ENCODE measurements at regions not wholly inside any gene's neighbourhood (a gene's known extent, or its start where the extent isn't known, plus 50 kb on each side); places are given as distances from the start of the nearest gene placed in this dataset.

DNA sequence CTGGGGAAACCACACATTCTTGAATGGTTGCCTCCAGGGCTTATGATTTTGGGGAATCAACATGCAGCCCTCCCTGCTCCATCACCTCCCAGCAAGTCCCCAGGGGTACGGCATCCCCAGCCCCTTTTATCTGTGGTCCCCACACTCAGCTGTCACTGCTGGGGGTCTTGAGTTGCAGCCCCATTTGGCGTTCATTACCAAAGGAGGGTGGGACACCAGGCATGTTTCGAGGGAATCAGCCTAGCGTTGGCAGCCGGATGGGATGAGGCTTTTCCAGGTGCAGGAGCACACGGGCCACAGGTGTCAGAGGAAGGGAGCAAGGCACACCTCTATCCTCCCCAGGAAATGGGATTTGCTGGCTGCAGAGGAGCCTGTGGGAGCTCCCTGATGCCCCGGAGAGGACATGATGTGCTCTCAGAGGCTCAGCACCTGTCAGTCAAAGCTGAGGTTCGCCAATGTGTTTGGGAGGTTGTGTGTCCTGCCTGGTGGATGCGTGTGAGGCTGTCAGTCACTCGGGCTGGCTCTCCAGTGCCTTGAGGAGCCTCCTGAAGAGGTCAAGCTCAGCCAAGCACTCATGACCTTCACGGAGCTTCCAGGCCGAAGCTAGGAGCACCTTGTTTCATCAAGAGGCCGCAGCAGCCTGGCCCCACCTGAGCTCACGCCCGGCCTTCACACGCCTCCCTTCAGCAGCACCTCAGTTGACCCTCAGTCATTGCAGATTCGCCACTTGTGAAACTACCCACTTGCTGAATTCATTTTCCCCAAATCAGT lies 95.0 kb downstream of the ERMARD start:
- no peak for DNase-seq

DNA sequence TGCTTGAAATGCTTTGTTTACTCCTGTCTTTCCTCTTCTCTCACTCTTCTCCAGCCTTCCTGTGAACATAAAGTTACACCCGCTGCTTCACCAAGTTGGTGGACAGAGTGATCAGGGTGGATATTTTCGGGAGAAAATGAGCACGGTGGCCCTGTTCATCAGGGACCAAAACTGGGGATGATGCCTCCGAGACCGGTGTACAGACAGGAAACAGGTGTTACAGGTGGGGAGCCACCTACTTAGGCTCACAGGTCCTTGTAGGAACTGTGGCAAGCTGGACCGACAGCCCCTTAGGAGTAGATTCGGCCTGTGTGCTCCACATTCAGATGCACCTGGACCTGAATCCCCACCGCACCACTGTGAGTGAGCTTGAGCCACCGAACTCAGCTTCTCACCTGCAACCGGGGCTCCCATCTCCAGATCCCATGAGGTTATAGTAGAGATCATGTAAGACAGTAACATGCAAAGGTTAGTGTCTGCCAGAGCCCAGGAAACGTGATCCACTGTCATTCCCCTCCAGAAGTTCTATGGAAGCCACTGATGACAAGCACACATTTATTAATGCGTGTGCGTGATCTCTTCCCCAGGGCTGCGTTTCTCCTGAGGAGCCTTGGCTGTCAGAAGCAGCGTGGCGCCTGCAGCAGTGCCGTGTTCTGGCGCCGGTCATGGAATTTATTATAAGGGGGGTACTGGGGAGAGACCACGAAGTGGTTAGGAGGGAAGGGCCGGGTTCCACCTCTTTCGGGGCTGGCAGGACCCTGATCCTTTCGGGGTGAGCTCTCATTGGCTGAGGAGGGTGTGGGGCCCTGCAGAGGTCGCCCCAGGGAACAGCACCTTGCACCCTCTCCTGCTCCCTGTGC lies 94.2 kb downstream of the ERMARD start:
- DNase-seq, result no peak

DNA sequence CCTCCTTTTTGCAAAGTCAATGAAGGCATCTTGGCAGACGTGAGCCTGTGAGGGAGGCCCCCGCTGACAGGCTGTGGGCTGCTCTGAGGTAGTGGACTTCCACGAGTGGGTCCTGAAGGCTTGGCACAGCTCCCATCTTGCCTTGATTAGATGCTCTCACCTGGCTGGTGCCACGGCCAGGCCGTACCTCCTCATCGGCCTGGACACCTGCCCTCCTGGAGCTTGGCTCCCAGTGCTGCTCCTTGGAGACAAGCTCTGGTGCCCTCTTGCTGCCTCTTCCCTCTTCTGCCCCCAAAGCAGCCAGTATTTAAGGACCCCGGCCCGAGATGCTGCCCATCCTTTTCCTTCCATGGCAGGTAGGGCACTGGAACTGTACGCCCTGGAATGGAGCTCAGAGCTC lies 93.5 kb downstream of the ERMARD start:
- no peak for DNase-seq

DNA sequence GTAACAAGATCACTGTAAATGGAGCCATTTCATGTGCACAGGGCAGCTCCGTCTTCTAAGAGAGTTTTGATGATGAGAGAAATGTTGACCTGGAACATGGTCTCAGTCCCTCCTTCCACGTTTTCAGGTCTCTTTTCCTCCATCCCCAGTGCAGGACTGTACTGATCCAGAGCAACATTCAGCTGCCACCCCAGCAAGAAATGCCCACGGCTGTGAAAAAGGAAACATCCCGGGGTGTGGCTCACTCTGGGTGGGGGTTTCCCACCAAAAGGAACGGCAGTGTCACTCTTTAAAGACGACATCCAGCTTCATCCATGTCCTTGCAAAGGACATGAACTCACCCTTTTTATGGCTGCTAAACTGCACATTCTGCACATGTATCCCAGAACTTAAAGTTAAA lies 92.6 kb downstream of the ERMARD start:
- DNase-seq, result no peak

DNA sequence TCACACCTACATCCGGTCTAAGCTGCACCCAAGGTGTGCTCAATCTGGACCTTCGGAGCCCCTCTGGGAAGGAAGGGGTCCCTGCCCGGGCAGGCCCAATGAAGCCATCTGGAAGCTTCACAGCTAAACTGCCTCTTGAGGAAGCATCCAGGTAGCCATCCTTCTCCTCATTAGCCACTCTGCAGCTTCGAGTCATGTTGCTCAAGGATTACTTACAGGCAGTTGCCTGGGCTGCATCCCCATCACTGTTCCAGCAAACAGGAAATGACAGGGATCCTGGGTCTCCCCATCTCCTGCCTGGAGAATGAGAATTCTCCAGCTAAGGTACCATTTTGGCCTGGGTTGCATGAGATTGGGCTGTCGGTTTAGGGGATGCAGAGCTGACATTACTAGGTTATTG lies 91.7 kb downstream of the ERMARD start:
- no peak for DNase-seq

DNA sequence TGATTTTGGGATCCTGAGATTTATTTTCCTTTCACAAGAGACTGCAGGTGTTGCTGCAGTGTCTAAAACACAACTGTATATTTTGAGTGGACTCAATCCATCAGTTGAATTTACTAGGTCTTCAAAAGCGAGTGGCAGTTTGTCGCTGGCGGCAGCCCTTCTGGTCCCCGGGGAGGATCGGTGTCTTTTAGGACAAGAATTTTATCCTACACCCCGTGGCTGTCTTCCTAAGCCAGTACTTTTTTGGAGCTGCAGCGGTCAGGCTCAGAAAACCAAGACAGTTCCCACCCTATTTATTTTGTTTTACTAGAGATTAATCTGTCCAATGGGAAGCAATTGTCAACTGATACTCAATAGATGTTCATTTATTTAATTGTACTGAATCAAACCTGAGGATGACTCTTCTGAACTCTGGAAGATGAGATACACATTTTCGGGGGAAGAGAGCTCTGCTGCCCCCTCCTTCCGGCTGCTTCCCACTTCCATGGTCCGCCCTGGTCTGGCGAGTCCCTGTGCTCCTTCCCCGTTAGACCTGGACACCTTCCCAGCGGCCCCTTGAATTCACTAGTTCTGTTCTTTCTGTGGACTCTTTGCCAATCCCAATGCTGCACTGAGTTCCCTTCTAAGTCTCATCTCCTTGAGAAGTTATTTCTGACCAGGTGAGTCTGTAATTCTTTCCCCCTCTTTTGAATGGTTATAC lies 90.6 kb downstream of the ERMARD start:
- no peak for DNase-seq

DNA sequence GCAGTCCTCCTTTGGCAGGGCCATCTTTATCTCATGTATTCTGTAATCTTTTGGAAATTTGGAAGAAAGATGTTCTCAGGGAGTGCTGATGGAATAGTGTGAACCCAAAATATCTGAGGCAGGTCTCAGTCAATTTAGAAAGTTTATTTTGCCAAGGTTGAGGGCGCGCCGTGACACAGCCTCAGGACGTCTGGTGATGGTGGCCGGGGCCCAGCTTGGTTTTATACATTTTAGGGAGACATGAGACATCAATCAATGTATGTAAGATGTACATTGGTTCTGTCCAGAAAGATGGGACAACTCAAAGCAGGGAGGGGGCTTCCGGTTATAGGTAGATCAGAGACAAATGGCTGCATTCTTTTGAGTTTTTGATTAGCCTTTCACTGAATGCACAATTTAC lies 89.8 kb downstream of the ERMARD start:
- DNase-seq, result no peak

DNA sequence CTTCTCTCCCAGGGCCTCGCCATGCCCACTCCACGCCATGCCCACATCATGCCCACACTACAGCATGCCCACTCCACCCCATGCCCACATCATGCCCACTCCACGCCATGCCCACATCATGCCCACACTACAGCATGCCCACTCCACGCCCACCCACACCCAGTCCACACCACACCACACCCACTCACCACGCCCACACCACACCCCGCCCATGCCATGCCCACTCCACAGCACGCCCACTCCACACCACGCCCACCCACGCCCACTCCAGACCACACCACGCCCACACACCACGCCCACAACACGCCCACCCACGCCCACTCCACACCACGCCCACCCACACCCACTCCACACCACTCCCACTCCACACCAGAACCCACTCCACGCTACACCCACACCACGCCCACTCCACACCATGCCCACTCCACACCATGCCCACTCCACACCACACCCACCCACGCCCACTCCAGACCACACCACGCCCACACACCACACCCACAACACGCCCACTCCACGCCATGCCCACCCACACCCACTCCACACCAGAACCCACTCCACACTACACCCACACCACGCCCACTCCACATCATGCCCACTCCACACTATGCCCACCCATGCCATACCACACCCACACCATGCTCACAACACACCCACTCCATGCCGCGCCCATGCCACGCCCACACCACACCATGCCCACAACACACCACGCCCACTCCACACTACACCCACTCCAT lies 88.6 kb downstream of the ERMARD start:
- no peak for DNase-seq

DNA sequence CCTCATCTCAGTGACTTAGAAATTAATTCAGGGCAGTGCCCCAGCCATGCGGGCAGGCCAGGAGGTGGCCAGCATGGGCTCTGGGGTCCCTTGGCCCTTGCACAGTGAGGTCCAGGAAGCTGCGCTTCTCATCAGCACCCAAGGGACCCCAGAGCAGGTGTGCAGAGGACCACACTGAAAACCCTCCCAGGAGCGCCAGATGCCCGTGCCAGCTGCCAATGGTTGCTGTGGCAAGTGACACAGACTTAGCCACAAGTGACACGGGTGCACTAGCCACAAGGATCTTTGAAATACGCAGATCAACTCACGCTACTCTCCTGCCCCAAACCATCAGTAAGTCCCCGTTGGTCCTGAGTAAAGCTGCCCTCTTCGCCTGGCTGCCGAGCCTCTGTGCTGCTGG lies 88.1 kb downstream of the ERMARD start:
- no peak for DNase-seq

DNA sequence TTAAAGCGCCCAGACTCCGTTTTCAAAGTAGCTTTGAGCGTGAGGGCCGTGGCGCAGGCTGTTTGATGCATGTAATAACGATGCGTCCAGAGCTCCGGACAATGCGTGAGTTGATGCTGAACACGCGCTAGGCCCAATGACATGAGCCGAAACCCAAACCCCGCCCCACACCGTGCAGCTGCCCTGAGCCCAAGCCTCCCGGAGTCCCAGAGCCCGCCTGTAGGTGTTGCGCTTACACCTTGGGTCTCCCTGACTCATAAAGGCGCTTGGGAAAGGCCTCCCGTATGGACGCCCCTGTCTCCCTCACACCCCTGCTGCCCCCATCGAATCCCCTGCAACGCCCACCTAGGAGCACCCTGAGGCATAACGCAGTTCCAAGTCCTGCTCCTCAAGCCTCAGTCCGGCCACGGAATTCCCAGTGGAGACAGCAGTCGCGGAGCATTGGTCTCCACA lies 87.6 kb downstream of the ERMARD start:
- no peak for DNase-seq

DNA sequence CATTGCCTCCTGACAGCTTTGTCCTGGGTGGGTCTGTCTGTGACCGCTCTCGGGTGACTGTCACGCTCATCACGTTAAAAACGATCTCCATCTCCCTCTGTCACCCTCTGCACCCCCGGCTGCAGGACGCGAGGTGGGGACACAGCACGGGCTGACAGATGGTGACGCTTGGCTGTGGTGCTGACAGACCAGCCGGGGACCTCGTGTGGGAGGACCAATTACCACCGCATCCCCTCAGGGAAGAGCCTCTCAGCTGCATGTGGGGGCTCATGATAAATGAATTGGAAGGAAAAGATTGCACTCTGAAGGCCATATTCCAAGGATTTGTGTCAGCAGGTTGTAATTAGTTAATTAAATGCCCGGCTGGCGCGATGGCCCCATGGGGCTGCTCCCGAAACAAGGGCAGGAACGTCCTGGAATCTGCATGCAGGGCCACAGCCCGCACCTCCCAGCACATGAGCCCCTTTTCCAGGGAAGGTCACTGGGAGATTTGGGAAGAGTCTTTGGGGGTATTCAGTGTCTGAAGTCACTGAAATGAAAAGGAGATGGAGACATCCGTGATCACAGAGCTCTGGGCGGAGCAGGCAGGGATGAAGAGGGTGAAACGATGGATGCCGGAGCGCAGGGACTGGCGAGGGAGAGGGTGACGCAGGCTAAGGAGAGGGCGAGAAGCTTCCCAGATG lies 87.1 kb downstream of the ERMARD start:
- DNase-seq, result no peak

DNA sequence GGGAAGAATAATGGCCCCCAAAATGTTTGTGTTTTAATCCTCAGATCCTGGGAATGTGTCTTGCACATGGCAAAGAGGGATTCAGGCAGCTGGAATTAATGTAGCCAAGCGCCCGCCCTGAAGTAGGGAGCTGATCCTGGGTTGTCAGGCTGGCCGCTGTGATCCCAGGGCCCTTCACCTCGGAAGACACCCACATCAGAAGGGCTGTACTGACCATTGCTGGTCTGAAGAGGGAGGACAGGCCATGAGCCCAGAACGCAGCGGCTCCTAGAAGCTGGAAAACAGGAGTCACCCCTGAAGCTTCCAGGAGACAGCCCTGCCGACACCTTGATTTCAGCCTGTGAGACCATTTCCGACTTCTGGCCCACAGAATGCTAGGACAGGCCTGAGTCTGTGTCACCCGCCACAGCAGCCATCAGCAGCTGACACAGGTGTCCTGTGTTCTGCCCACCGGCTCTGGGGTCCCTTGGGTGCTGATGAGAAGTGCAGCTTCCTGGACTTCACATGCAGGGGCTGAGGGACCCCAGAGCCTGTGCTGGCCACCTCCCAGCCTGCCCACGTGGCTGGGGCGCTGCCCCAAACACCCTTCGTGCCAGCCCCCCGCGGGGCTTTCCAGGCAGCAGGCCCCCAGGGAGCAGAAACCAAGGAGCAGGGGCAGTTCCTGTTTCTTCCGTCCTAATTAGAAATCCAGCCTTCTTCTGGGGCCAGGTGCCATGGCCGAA lies 86.3 kb downstream of the ERMARD start:
- peak; percentile 11 for DNase-seq

DNA sequence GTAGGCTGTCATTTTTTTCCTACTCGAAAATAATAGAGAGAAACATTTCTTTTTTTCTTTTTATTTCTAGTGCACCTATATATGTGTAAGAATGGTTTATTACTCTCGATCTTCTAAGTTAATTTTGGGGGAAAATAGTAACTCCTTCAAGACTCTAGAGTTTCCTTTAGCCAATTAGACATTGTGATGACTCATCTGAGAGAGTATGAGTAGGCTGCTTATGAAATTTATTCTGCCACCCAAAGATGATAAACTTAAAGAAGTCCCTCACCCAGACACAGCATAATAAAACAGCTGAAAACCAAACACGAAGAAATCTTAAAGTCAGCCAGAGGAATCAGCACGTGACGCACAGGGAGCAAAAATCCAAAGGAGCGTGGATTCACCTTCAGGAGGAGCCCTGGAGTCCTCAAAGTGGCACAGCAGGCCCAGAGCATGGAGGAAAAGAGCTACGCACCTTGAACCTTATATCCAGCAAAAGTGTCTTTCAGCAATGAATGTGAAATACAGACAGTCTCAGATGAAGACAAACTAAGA lies 81.9 kb downstream of the ERMARD start:
- no peak for DNase-seq

DNA sequence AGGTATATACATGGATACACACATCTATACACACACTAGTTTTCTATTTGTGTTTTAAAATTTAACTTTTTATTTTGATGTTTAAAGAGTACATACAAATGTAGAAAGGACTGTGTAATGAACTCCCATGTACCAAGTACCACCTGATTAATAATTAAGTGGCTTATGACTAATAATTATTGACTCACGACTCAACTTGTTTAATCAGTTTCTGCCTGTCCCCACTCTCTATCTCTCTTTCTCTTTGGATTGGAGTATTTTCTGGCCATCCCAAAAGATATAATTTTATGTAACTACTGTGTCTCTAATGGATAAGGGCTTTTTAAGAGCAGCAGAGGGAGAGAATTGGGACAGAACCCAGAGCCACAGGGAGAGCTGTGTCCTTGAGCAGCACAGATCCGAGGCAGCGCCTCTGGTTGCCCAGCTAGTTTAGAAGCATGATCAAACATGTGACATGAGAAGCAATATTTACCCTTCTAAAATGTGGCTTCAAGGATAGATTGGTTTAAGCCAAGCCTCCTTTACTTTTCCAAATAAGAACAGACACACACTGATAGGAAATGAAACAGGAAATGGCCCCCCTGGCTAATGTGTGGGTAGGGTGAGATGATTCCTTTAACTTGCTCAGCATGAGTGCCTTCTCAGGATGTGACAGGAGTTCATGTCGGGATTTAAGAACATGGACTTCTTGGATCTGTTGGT lies 81.0 kb downstream of the ERMARD start:
- no peak for DNase-seq

DNA sequence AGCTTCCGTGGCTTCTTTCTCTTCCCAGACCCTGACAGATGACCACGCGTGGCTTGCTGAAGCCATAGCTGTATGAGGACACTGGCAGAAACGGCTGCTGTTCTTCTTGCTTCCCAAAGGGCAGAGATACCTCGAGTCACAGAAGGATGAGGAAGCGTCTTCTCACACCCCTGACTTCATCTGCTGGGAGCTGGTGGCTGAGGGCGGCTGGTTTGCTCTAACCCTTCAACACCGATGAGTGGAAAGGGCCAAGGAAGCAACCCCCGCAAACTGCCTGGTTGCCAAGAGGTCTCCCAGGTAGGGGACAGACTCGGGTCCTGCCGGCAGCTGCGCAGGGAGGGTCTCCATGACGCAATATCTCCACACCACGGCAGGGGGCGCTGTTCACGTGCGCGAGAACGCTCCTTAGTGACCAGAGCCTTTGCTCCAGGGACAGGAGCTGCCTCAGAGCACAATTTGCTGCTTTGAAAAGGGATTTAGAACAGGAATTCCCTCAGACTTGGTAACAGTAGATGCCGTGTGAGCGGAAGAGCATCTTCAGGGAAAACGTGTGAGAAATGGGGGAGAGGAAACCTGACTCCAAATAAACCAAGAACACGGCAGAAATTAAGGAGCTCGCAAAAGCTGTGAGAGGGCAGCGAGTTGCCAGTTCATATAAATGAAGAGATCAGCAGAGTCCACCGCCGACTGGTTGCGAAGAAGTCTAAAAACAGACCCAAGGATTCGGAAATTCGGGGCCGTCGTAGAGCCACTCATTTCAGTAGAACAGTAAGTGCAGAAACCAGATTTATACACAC lies 80.2 kb downstream of the ERMARD start:
- DNase-seq, result peak; percentile 44
